IPS-20b (cell line): ENCODE measurements at regions not wholly inside any gene's neighbourhood (a gene's known extent, or its start where the extent isn't known, plus 50 kb on each side); places are given as distances from the start of the nearest gene placed in this dataset.
A peak's percentile ranks its signal among the peaks of the same experiment; 100 is the strongest.
"Not testable (repeated sequence)": the region's sequence is repeated elsewhere in the genome, so short reads cannot be mapped to it uniquely, and the experiment has no call there.

Experiments
- H3K27ac ChIP-seq: one replicate; pipeline ENCODE4 v1.5.1; 2013; ENCODE audit warnings: low read length
- H3K27me3 ChIP-seq: 2 replicates; pipeline ENCODE4 v1.6.1; 2013; ENCODE audit warnings: mild to moderate bottlenecking, low read length, inconsistent platforms; ENCODE audit not compliant: insufficient read depth
- H3K36me3 ChIP-seq: 2 replicates; pipeline ENCODE4 v1.6.1; 2013; ENCODE audit warnings: low read depth, mild to moderate bottlenecking, inconsistent platforms, low read length, moderate library complexity; ENCODE audit not compliant: insufficient read depth
- H3K4me1 ChIP-seq: 2 replicates; pipeline ENCODE4 v1.6.1; 2013; ENCODE audit warnings: mild to moderate bottlenecking, control low read depth, inconsistent platforms, low read length, moderate library complexity; ENCODE audit not compliant: insufficient read depth
- H3K4me3 ChIP-seq: 2 replicates; pipeline ENCODE4 v1.5.1; 2013; ENCODE audit warnings: mild to moderate bottlenecking, low read length, inconsistent platforms
- H3K9ac ChIP-seq: 2 replicates; pipeline ENCODE4 v1.6.1; 2013; ENCODE audit warnings: low read depth, mild to moderate bottlenecking, inconsistent platforms, low read length, moderate library complexity
- H3K9me3 ChIP-seq: 2 replicates; pipeline ENCODE4 v1.6.1; 2013; ENCODE audit warnings: mild to moderate bottlenecking, low read depth, low read length, inconsistent platforms; ENCODE audit not compliant: insufficient read depth

- no peak overlapping the region for H3K27ac ChIP-seq
- H3K4me1 ChIP-seq, result no peaks in the 10 kb centered on the region
- no peak overlapping the region for H3K4me3 ChIP-seq
- H3K9ac ChIP-seq, result no peak overlapping the region
- no peaks in the 10 kb centered on the region for H3K27me3 ChIP-seq
- H3K9me3 ChIP-seq, result no peaks in the 10 kb centered on the region; the same call in 1 of the 2 replicates
- H3K36me3 ChIP-seq, result no peaks in the 10 kb centered on the region
Observed at GRCh38 chr6:61622601-61623000, 663.4 kb downstream of the KHDRBS2 start.

- no peak overlapping the region for H3K4me3 ChIP-seq
- no peaks in the 10 kb centered on the region for H3K27me3 ChIP-seq
- H3K4me1 ChIP-seq, result no peaks in the 10 kb centered on the region
- H3K36me3 ChIP-seq, result no peaks in the 10 kb centered on the region
- H3K27ac ChIP-seq, result no peak overlapping the region
- no peaks in the 10 kb centered on the region for H3K9me3 ChIP-seq
- no peak overlapping the region for H3K9ac ChIP-seq
Observed at GRCh38 chr6:61614119-61614518, 671.9 kb downstream of the KHDRBS2 start.

- H3K27me3 ChIP-seq, result no peaks in the 10 kb centered on the region
- peak overlapping the region; percentile 68 for H3K9ac ChIP-seq
- H3K9me3 ChIP-seq, result no peaks in the 10 kb centered on the region; the same call in 1 of the 2 replicates
- peaks cover 9% of the 10 kb centered on the region; the same call in 1 of the 2 replicates for H3K4me1 ChIP-seq
- H3K4me3 ChIP-seq, result peak overlapping the region; percentile 56
- no peaks in the 10 kb centered on the region for H3K36me3 ChIP-seq
- peak overlapping the region; percentile 94 for H3K27ac ChIP-seq
Observed at GRCh38 chr6:61606500-61606899, 679.5 kb downstream of the KHDRBS2 start.

- peak overlapping the region; percentile 68 for H3K9ac ChIP-seq
- H3K36me3 ChIP-seq, H3K4me1 ChIP-seq, H3K27me3 ChIP-seq, H3K9me3 ChIP-seq: not testable (repeated sequence)
- H3K4me3 ChIP-seq, result peak overlapping the region; percentile 56
- peak overlapping the region; percentile 94 for H3K27ac ChIP-seq
Observed at GRCh38 chr6:61605851-61606250, 680.2 kb downstream of the KHDRBS2 start.

- H3K4me3 ChIP-seq, H3K27me3 ChIP-seq, H3K9me3 ChIP-seq, H3K4me1 ChIP-seq, H3K27ac ChIP-seq, H3K9ac ChIP-seq, H3K36me3 ChIP-seq: not testable (repeated sequence)
Observed at GRCh38 chr6:61602171-61602570, 683.9 kb downstream of the KHDRBS2 start.

GRCh38 chr6:61592238-61592637, 693.8 kb downstream of the KHDRBS2 start:
- Histone ChIP-seq H3K4me3 (no peak overlapping the region), H3K4me1 (peaks cover 10% of the 10 kb centered on the region; the same call in 1 of the 2 replicates), H3K9me3 (no peaks in the 10 kb centered on the region), H3K27me3 (no peaks in the 10 kb centered on the region), H3K27ac (no peak overlapping the region), H3K9ac (no peak overlapping the region), H3K36me3 (no peaks in the 10 kb centered on the region)

- Histone ChIP-seq H3K9me3 (no peaks in the 10 kb centered on the region), H3K4me3 (no peak overlapping the region), H3K9ac (no peak overlapping the region), H3K36me3 (no peaks in the 10 kb centered on the region), H3K27ac (no peak overlapping the region), H3K4me1 (peaks cover 8% of the 10 kb centered on the region; the same call in 1 of the 2 replicates), H3K27me3 (no peaks in the 10 kb centered on the region)
Observed at GRCh38 chr6:61586934-61587537, 699.0 kb downstream of the KHDRBS2 start.

- Histone ChIP-seq H3K27me3 (no peaks in the 10 kb centered on the region), H3K4me3 (no peak overlapping the region), H3K27ac (no peak overlapping the region), H3K36me3 (no peaks in the 10 kb centered on the region), H3K4me1 (no peaks in the 10 kb centered on the region), H3K9me3 (no peaks in the 10 kb centered on the region), H3K9ac (no peak overlapping the region)
Observed at GRCh38 chr6:61585504-61585903, 700.5 kb downstream of the KHDRBS2 start.

GRCh38 chr6:61562098-61562497, 723.9 kb downstream of the KHDRBS2 start:
- Histone ChIP-seq H3K9me3 (no peaks in the 10 kb centered on the region), H3K27me3 (peaks cover 27% of the 10 kb centered on the region), H3K36me3 (no peaks in the 10 kb centered on the region), H3K9ac (no peak overlapping the region), H3K27ac (no peak overlapping the region), H3K4me1 (peaks cover 4% of the 10 kb centered on the region), H3K4me3 (no peak overlapping the region)

- no peaks in the 10 kb centered on the region for H3K36me3 ChIP-seq
- H3K27me3 ChIP-seq, result peaks cover 24% of the 10 kb centered on the region
- H3K9ac ChIP-seq, result no peak overlapping the region
- no peak overlapping the region for H3K4me3 ChIP-seq
- peaks cover 6% of the 10 kb centered on the region; the same call in 1 of the 2 replicates for H3K9me3 ChIP-seq
- no peak overlapping the region for H3K27ac ChIP-seq
- H3K4me1 ChIP-seq, result peaks cover 4% of the 10 kb centered on the region; the same call in 1 of the 2 replicates
Observed at GRCh38 chr6:61558796-61559195, 727.2 kb downstream of the KHDRBS2 start.

- H3K27ac ChIP-seq, result no peak overlapping the region
- no peaks in the 10 kb centered on the region for H3K36me3 ChIP-seq
- no peaks in the 10 kb centered on the region for H3K4me1 ChIP-seq
- peaks cover 6% of the 10 kb centered on the region; the same call in 1 of the 2 replicates for H3K9me3 ChIP-seq
- peaks cover 6% of the 10 kb centered on the region; the same call in 1 of the 2 replicates for H3K27me3 ChIP-seq
- no peak overlapping the region for H3K9ac ChIP-seq
- no peak overlapping the region for H3K4me3 ChIP-seq
Observed at GRCh38 chr6:61555993-61556392, 730.0 kb downstream of the KHDRBS2 start.

- Histone ChIP-seq H3K36me3 (no peaks in the 10 kb centered on the region), H3K27me3 (no peaks in the 10 kb centered on the region), H3K9me3 (peaks cover 3% of the 10 kb centered on the region; the same call in 1 of the 2 replicates), H3K27ac (no peak overlapping the region), H3K4me1 (peaks cover 4% of the 10 kb centered on the region; the same call in 1 of the 2 replicates), H3K9ac (no peak overlapping the region), H3K4me3 (no peak overlapping the region)
Observed at GRCh38 chr6:61538801-61539200, 747.2 kb downstream of the KHDRBS2 start.
